GM23338 (cell line): ENCODE measurements at regions not wholly inside any gene's neighbourhood (a gene's known extent, or its start where the extent isn't known, plus 50 kb on each side); places are given as distances from the start of the nearest gene placed in this dataset.

Experiments used
- ATAC-seq: fragments of 200-7000 bp; cut with Tn5 transposase; 3 replicates; pipeline ENCODE4 v1.9.1; 2020
- DNase-seq: peaks from one replicate; pipeline ENCODE4 v3.0.0-alpha.2; 2015; ENCODE audit warnings: low spot score
- H2AFZ ChIP-seq: fragments of 200-600 bp; sonication (generic); 2 replicates; pipeline ENCODE4 v1.8.0; 2016; ENCODE audit warnings: antibody characterized with exemption, mild to moderate bottlenecking, moderate library complexity
- H3F3A ChIP-seq: fragments of 200-600 bp; sonication (generic); replicated peaks from 2 replicates; pipeline ENCODE4 v1.8.0; 2017; ENCODE audit warnings: antibody characterized with exemption, mixed run types, low read depth
- H3K27ac ChIP-seq: fragments of 200-600 bp; sonication (generic); 2 replicates; pipeline ENCODE4 v1.6.1; 2016; ENCODE audit warnings: low read depth
- H3K27me3 ChIP-seq: fragments of 200-600 bp; sonication (generic); 2 replicates; pipeline ENCODE4 v1.8.0; 2016; ENCODE audit warnings: mild to moderate bottlenecking, mixed run types, moderate library complexity; ENCODE audit not compliant: insufficient read depth
- H3K36me3 ChIP-seq: fragments of 200-600 bp; sonication (generic); 2 replicates; pipeline ENCODE4 v1.8.0; 2016; ENCODE audit warnings: mild to moderate bottlenecking; ENCODE audit not compliant: insufficient read depth
- H3K4me1 ChIP-seq: fragments of 200-600 bp; sonication (generic); 2 replicates; pipeline ENCODE4 v1.8.0; 2016; ENCODE audit warnings: mild to moderate bottlenecking, moderate library complexity; ENCODE audit not compliant: insufficient read depth
- H3K4me2 ChIP-seq: fragments of 200-600 bp; sonication (generic); 2 replicates; pipeline ENCODE4 v1.7.1; 2017; ENCODE audit warnings: mixed run types
- H3K4me3 ChIP-seq: fragments of 200-600 bp; sonication (generic); 2 replicates; pipeline ENCODE4 v1.6.1; 2016; ENCODE audit warnings: mixed run types
- H3K79me2 ChIP-seq: fragments of 200-600 bp; sonication (generic); replicated peaks from 2 replicates; pipeline ENCODE4 v1.8.0; 2017; ENCODE audit warnings: mild to moderate bottlenecking; ENCODE audit not compliant: insufficient read depth
- H3K9me2 ChIP-seq: fragments of 200-600 bp; sonication (generic); 2 replicates; pipeline ENCODE4 v1.8.0; 2017; ENCODE audit not compliant: insufficient read depth
- H4K20me1 ChIP-seq: fragments of 200-600 bp; sonication (generic); replicated peaks from 2 replicates; pipeline ENCODE4 v1.8.0; 2017; ENCODE audit warnings: mild to moderate bottlenecking; ENCODE audit not compliant: insufficient read depth
- H3K27ac Mint-ChIP-seq: 2 replicates; pipeline ENCODE4 v1.8.0; 2020; ENCODE audit warnings: inconsistent platforms, mild to moderate bottlenecking, moderate library complexity, mixed read lengths
- H3K27me3 Mint-ChIP-seq: 3 replicates; pipeline ENCODE4 v1.8.0; 2022; ENCODE audit warnings: low read depth, mild to moderate bottlenecking, moderate library complexity, mixed read lengths, inconsistent platforms; ENCODE audit not compliant: insufficient read depth, poor library complexity
- H3K36me3 Mint-ChIP-seq: 3 replicates; pipeline ENCODE4 v1.8.0; 2021; ENCODE audit warnings: low read depth, mild to moderate bottlenecking, inconsistent platforms, moderate library complexity, mixed read lengths
- H3K4me1 Mint-ChIP-seq: 3 replicates; pipeline ENCODE4 v1.8.0; 2020; ENCODE audit warnings: mild to moderate bottlenecking, inconsistent platforms, mixed read lengths
- H3K4me3 Mint-ChIP-seq: 3 replicates; pipeline ENCODE4 v1.8.0; 2021; ENCODE audit warnings: moderate library complexity, mild to moderate bottlenecking, inconsistent platforms, mixed read lengths
- H3K9me3 Mint-ChIP-seq: 3 replicates; pipeline ENCODE4 v1.8.0; 2020; ENCODE audit warnings: moderate library complexity, mild to moderate bottlenecking, inconsistent platforms, mixed read lengths
- CREB1 ChIP-seq: fragments of 250-450 bp; sonication (Bioruptor Pico); IDR thresholded peaks from 2 replicates; pipeline ENCODE4 v1.5.0; 2020; ENCODE audit warnings: low read depth, mild to moderate bottlenecking, moderate library complexity
- CTCF ChIP-seq, 2 experiments: fragments of 200-600 bp in 1 of 2; sonication (generic) in 1 of 2; conservative IDR thresholded peaks; 2 replicates each; pipeline versions ENCODE4 v1.5.1 to v1.6.1; 2016 to 2017; ENCODE audit warnings: antibody characterized with exemption in 2 of 2, low read depth in 2 of 2, mild to moderate bottlenecking in 2 of 2, moderate library complexity in 1 of 2
- ETS1 ChIP-seq: IDR thresholded peaks from 2 replicates; pipeline ENCODE4 v1.6.1; 2016; ENCODE audit warnings: antibody characterized with exemption
- EZH2 ChIP-seq: fragments of 200-600 bp; sonication (generic); IDR thresholded peaks from one replicate; pipeline ENCODE4 v1.8.0; 2017; ENCODE audit warnings: antibody characterized with exemption, mild to moderate bottlenecking, low read depth; ENCODE audit not compliant: unreplicated experiment
- NANOG ChIP-seq: IDR thresholded peaks from 2 replicates; pipeline ENCODE4 v1.6.1; 2016; ENCODE audit warnings: antibody characterized with exemption, borderline replicate concordance
- POLR2AphosphoS5 ChIP-seq: IDR thresholded peaks from 2 replicates; pipeline ENCODE4 v1.6.1; 2016; ENCODE audit warnings: antibody characterized with exemption, low read depth
- REST ChIP-seq: IDR thresholded peaks from one replicate; pipeline ENCODE4 v1.6.1; 2018; ENCODE audit warnings: antibody characterized with exemption; ENCODE audit not compliant: unreplicated experiment
- STAT1 ChIP-seq: IDR thresholded peaks from one replicate; pipeline ENCODE4 v1.6.1; 2016; ENCODE audit warnings: antibody characterized with exemption; ENCODE audit not compliant: unreplicated experiment
- ZNF462 ChIP-seq: fragments of 250-450 bp; sonication (Bioruptor Pico); IDR thresholded peaks from 2 replicates; pipeline ENCODE4 v1.5.0; 2020; ENCODE audit warnings: mild to moderate bottlenecking, moderate library complexity

- TF ChIP-seq STAT1, result no peak
- TF ChIP-seq POLR2AphosphoS5, result no peak
- TF ChIP-seq NANOG, result no peak
- TF ChIP-seq EZH2, result no peak
- no peak for TF ChIP-seq ETS1
Observed at GRCh38 chr14:101620031-101620788, 58.9 kb downstream of the DIO3 start (continued).

GRCh38 chr14:101620821-101621785 is 59.8 kb downstream of the DIO3 start:
- no peak for DNase-seq
- Histone ChIP-seq H3K9me2 (no peaks in the 10 kb centered on the region), H3K27me3 (no peaks in the 10 kb centered on the region), H3K27ac (no peak overlapping the region), H3K4me2 (no peak overlapping the region), H3K4me1 (no peaks in the 10 kb centered on the region), H3K4me3 (no peak overlapping the region), H3K36me3 (no peaks in the 10 kb centered on the region), H3K79me2 (no peaks in the 10 kb centered on the region), H4K20me1 (no peaks in the 10 kb centered on the region), H2AFZ (no peak overlapping the region), H3F3A (no peaks in the 10 kb centered on the region)
- H3K36me3 Mint-ChIP-seq, result no peaks in the 10 kb centered on the region; the same call in 2 of the 3 replicates
- no peaks in the 10 kb centered on the region; the same call in 2 of the 3 replicates for H3K9me3 Mint-ChIP-seq
- no peak overlapping the region for H3K27ac Mint-ChIP-seq
- peaks cover 16% of the 10 kb centered on the region for H3K27me3 Mint-ChIP-seq
- H3K4me3 Mint-ChIP-seq, result no peak overlapping the region
- H3K4me1 Mint-ChIP-seq, result peaks cover 14% of the 10 kb centered on the region
- no peak for ATAC-seq
- TF ChIP-seq CTCF (conservative IDR thresholded peaks at IDR 0.05; ENCODE audit: low read depth in 2 of 2), result no peak
- TF ChIP-seq STAT1, result no peak
- no peak for TF ChIP-seq ZNF462 (CRISPR knock-in tag)
- no peak for TF ChIP-seq REST
- no peak for TF ChIP-seq EZH2
- no peak for TF ChIP-seq POLR2AphosphoS5
- no peak for TF ChIP-seq CREB1
